Activated CD4-positive, alpha-beta memory T cell treated with anti-CD3 and anti-CD28 coated beads for 36 hours (primary cell): ENCODE measurements at regions not wholly inside any gene's neighbourhood (a gene's known extent, or its start where the extent isn't known, plus 50 kb on each side); places are given as distances from the start of the nearest gene placed in this dataset.

Experiments used
- CTCF ChIA-PET: fragments of 350-600 bp; sonication (Branson Sonifier 250); formaldehyde crosslinking; loops from one replicate; lab custom pipeline; 2021; ENCODE audit warnings: antibody characterized with exemption, inconsistent platforms; lab: Charles Lee
- POLR2A ChIA-PET: fragments of 350-600 bp; sonication (Branson Sonifier 250); formaldehyde crosslinking; loops from one replicate; lab custom pipeline; 2021; ENCODE audit warnings: antibody characterized with exemption; lab: Charles Lee
- DNase-seq: peaks from one replicate; pipeline ENCODE4 v3.0.0-alpha.2; 2020
- H3K27ac Mint-ChIP-seq: one replicate; pipeline ENCODE4 v1.8.0; 2021; ENCODE audit warnings: mixed read lengths
- H3K27me3 Mint-ChIP-seq: one replicate; pipeline ENCODE4 v1.8.0; 2021; ENCODE audit warnings: mixed read lengths
- H3K36me3 Mint-ChIP-seq: one replicate; pipeline ENCODE4 v1.8.0; 2021; ENCODE audit warnings: mixed read lengths
- H3K4me1 Mint-ChIP-seq: one replicate; pipeline ENCODE4 v1.8.0; 2021; ENCODE audit warnings: low read depth, mixed read lengths
- H3K4me3 Mint-ChIP-seq: one replicate; pipeline ENCODE4 v1.8.0; 2021; ENCODE audit warnings: mild to moderate bottlenecking, mixed read lengths
- H3K9me3 Mint-ChIP-seq: one replicate; pipeline ENCODE4 v1.8.0; 2021; ENCODE audit warnings: mixed read lengths
- intact Hi-C: fragments of 100-400 bp; cut with micrococcal nuclease; formaldehyde crosslinking; loops from one replicate; pipeline ENCODE4 v1.15.1; 2023

- no peak for DNase-seq
- ChIA-PET CTCF (interaction anchor here (3.8 to 5.6 kb wide), 2 partner anchors 12 to 88 kb away, joined by 23 to 37 read pairs; no protein-coding TSS in a partner anchor), POLR2A (no interaction called here)
- H3K27ac Mint-ChIP-seq, result no peak overlapping the region
- no peaks in the 10 kb centered on the region for H3K27me3 Mint-ChIP-seq
- H3K4me3 Mint-ChIP-seq, result no peak overlapping the region
- peaks cover 23% of the 10 kb centered on the region for H3K4me1 Mint-ChIP-seq
- no peaks in the 10 kb centered on the region for H3K36me3 Mint-ChIP-seq
- no peaks in the 10 kb centered on the region for H3K9me3 Mint-ChIP-seq
- intact Hi-C loops, result no loop called here
Measured at GRCh38 chr5:32501071-32502002, 56.8 kb upstream of the ZFR start.

GRCh38 chr5:32500181-32500580, 55.6 kb upstream of the ZFR start:
- no peak for DNase-seq
- H3K27ac Mint-ChIP-seq, result no peak overlapping the region
- intact Hi-C loops, result no loop called here
- ChIA-PET POLR2A (no interaction called here), CTCF (interaction anchor here (1.6 to 5.6 kb wide), 3 partner anchors 11 to 89 kb away, joined by 4 to 37 read pairs (median 23); partner anchors contain the start of gene SUB1)
- H3K4me1 Mint-ChIP-seq, result peaks cover 19% of the 10 kb centered on the region
- no peaks in the 10 kb centered on the region for H3K36me3 Mint-ChIP-seq
- H3K27me3 Mint-ChIP-seq, result no peaks in the 10 kb centered on the region
- H3K9me3 Mint-ChIP-seq, result no peaks in the 10 kb centered on the region
- H3K4me3 Mint-ChIP-seq, result no peak overlapping the region

DNA sequence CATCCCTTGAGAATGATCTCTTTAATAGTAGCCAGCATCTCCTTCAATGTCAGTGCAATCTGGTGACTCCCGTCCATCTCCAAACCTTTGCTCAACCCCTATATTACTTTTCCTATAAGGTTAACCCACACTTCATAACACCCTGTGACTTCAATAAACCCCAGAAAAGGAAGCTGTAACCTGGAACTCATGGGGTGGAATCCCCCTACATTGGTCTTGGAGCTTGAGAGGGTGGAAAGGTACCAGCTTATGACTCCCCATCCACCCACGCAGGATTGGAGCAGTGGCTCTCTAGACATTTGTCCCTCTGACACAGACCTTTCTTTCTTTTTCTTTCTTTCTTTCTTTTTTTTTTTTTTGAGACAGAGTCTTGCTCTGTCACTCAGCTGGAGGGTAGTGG, 54.7 kb upstream of the ZFR start:
- DNase-seq, result peak; percentile 64
- ChIA-PET CTCF (interaction anchor here (1.6 to 5.6 kb wide), 3 partner anchors 10 to 90 kb away, joined by 4 to 37 read pairs (median 23); partner anchors contain the start of gene SUB1), POLR2A (interaction anchor here (0.6 to 1.0 kb wide), 3 partner anchors 32 to 90 kb away, joined by 3 to 4 read pairs (median 4); no protein-coding TSS in a partner anchor)
- Mint-ChIP-seq H3K4me1 (peaks cover 10% of the 10 kb centered on the region), H3K27ac (no peak overlapping the region), H3K27me3 (no peaks in the 10 kb centered on the region), H3K4me3 (no peak overlapping the region), H3K36me3 (no peaks in the 10 kb centered on the region), H3K9me3 (no peaks in the 10 kb centered on the region)
- intact Hi-C loops, result no loop called here

DNA sequence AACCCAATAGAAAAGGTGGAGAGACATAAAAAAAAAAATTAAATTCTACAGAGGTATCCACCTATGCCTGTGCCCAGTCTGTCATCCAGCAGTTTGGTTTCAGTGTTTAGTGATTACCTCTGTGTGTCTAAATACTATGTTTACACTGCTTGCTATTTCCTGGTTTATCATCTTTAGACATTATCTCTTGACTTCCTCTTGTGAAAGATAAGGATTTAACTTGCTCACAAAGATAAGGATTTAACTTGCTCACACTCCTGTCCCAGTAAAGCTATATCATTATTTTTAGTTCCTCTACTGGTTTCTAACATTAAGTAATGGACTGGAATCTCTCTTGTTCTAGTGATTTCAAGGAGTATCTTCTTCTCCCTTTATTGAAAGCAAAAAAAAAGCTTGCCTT, 53.9 kb upstream of the ZFR start:
- H3K27me3 Mint-ChIP-seq, result no peaks in the 10 kb centered on the region
- intact Hi-C loops, result no loop called here

DNA sequence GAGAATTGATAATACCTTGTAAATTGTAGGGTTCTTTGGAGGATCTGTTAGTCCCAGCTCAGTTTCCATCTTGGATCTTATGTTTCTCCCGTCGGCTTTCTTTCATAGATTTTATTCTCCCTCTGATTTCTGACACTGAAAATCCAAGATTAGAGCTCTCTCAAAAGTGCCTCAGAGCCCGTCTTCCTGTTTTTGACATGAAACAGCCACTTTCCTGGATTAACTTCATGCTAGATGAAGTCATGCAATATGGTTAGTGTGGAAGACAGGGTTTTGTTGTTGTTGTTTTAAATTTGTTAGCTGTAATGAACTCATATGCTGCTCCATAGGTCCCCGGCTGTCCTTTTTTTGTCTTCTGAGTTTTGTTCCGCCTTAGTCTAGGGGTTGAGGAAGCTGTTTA, 51.6 kb upstream of the ZFR start:
- H3K9me3 Mint-ChIP-seq, result no peaks in the 10 kb centered on the region
- intact Hi-C loops, result no loop called here
- POLR2A ChIA-PET, result no interaction called here

More for the DNA sequence above, 53.9 kb upstream of the ZFR start:
- DNase-seq, result no peak
- no peaks in the 10 kb centered on the region for H3K9me3 Mint-ChIP-seq
- no peak overlapping the region for H3K27ac Mint-ChIP-seq
- ChIA-PET POLR2A (no interaction called here), CTCF (interaction anchor here (3.8 to 5.6 kb wide), 2 partner anchors 9 to 91 kb away, joined by 23 to 37 read pairs; no protein-coding TSS in a partner anchor)
- H3K36me3 Mint-ChIP-seq, result no peaks in the 10 kb centered on the region
- H3K4me1 Mint-ChIP-seq, result peaks cover 9% of the 10 kb centered on the region
- no peak overlapping the region for H3K4me3 Mint-ChIP-seq

GRCh38 chr5:32494827-32495226, 50.3 kb upstream of the ZFR start:
- Mint-ChIP-seq H3K9me3 (no peaks in the 10 kb centered on the region), H3K27me3 (no peaks in the 10 kb centered on the region), H3K4me1 (peaks cover 8% of the 10 kb centered on the region), H3K36me3 (no peaks in the 10 kb centered on the region), H3K27ac (no peak overlapping the region), H3K4me3 (no peak overlapping the region)
- intact Hi-C loops, result loop anchor here (5.0 kb wide), 1 partner anchor 47 kb away; no protein-coding TSS in a partner anchor
- no peak for DNase-seq
- CTCF ChIA-PET, result interaction anchor here (0.7 kb wide), 1 partner anchor 10 kb away, joined by 3 read pairs; no protein-coding TSS in a partner anchor
- POLR2A ChIA-PET, result no interaction called here

More for the DNA sequence above, 51.6 kb upstream of the ZFR start:
- Mint-ChIP-seq H3K36me3 (no peaks in the 10 kb centered on the region), H3K27me3 (no peaks in the 10 kb centered on the region), H3K27ac (no peak overlapping the region), H3K4me1 (peaks cover 9% of the 10 kb centered on the region), H3K4me3 (no peak overlapping the region)
- DNase-seq, result no peak
- CTCF ChIA-PET, result interaction anchor here (0.7 to 5.6 kb wide), 3 partner anchors 7 to 94 kb away, joined by 3 to 37 read pairs (median 13); no protein-coding TSS in a partner anchor
